ES-I3 (cell line): ENCODE measurements at regions not wholly inside any gene's neighbourhood (a gene's known extent, or its start where the extent isn't known, plus 50 kb on each side); places are given as distances from the start of the nearest gene placed in this dataset.

ENCODE experiments used
- H3K36me3 ChIP-seq: 2 replicates; pipeline ENCODE4 v1.6.1; 2013; ENCODE audit warnings: mild to moderate bottlenecking, low read length, control low read depth, moderate library complexity; ENCODE audit not compliant: insufficient read depth
- H3K4me1 ChIP-seq: 2 replicates; pipeline ENCODE4 v1.6.1; 2013; ENCODE audit warnings: mild to moderate bottlenecking, control low read depth, low read length; ENCODE audit not compliant: insufficient read depth
- H3K9ac ChIP-seq: 2 replicates; pipeline ENCODE4 v1.6.1; 2013; ENCODE audit warnings: low read depth, mild to moderate bottlenecking, low read length, moderate library complexity
- H3K9me3 ChIP-seq: 2 replicates; pipeline ENCODE4 v1.6.1; 2013; ENCODE audit warnings: mild to moderate bottlenecking, low read length, moderate library complexity; ENCODE audit not compliant: control insufficient read depth, insufficient read depth

GRCh38 chr6:105499931-105500330, 97.0 kb upstream of the PREP start:
- H3K9ac ChIP-seq: no peak overlapping the region
- H3K36me3 ChIP-seq: no peaks in the 10 kb centered on the region
- H3K4me1 ChIP-seq: peaks cover 3% of the 10 kb centered on the region; the same call in 1 of the 2 replicates
- H3K9me3 ChIP-seq: no peaks in the 10 kb centered on the region

GRCh38 chr6:105499136-105499870, 96.4 kb upstream of the PREP start:
- no peak overlapping the region for H3K9ac ChIP-seq

GRCh38 chr6:105497549-105497948, 94.7 kb upstream of the PREP start:
- Histone ChIP-seq H3K9me3 (no peaks in the 10 kb centered on the region), H3K9ac (no peak overlapping the region), H3K4me1 (peaks cover 10% of the 10 kb centered on the region), H3K36me3 (no peaks in the 10 kb centered on the region)

More at GRCh38 chr6:105499136-105499870, 96.4 kb upstream of the PREP start:
- Histone ChIP-seq H3K36me3 (no peaks in the 10 kb centered on the region), H3K4me1 (peaks cover 4% of the 10 kb centered on the region; the same call in 1 of the 2 replicates), H3K9me3 (no peaks in the 10 kb centered on the region)

GRCh38 chr6:105495515-105495914, 92.6 kb upstream of the PREP start:
- H3K36me3 ChIP-seq: no peaks in the 10 kb centered on the region
- no peaks in the 10 kb centered on the region for H3K9me3 ChIP-seq
- peaks cover 10% of the 10 kb centered on the region for H3K4me1 ChIP-seq
- H3K9ac ChIP-seq: no peak overlapping the region

GRCh38 chr6:105494688-105495087, 91.8 kb upstream of the PREP start:
- no peak overlapping the region for H3K9ac ChIP-seq
- H3K36me3 ChIP-seq: no peaks in the 10 kb centered on the region
- no peaks in the 10 kb centered on the region for H3K9me3 ChIP-seq
- peaks cover 10% of the 10 kb centered on the region for H3K4me1 ChIP-seq

GRCh38 chr6:105493736-105494135, 90.9 kb upstream of the PREP start:
- Histone ChIP-seq H3K4me1 (peaks cover 13% of the 10 kb centered on the region), H3K9ac (no peak overlapping the region)

GRCh38 chr6:105492706-105493673, 90.1 kb upstream of the PREP start:
- H3K4me1 ChIP-seq: peaks cover 20% of the 10 kb centered on the region
- H3K36me3 ChIP-seq: no peaks in the 10 kb centered on the region
- no peak overlapping the region for H3K9ac ChIP-seq
- no peaks in the 10 kb centered on the region for H3K9me3 ChIP-seq

More at GRCh38 chr6:105493736-105494135, 90.9 kb upstream of the PREP start:
- Histone ChIP-seq H3K36me3 (no peaks in the 10 kb centered on the region), H3K9me3 (no peaks in the 10 kb centered on the region)

GRCh38 chr6:105489216-105489530, 86.3 kb upstream of the PREP start:
- Histone ChIP-seq H3K9me3 (no peaks in the 10 kb centered on the region), H3K4me1 (peaks cover 17% of the 10 kb centered on the region), H3K9ac (no peak overlapping the region), H3K36me3 (no peaks in the 10 kb centered on the region)

GRCh38 chr6:105488516-105489215, 85.8 kb upstream of the PREP start:
- H3K36me3 ChIP-seq: no peaks in the 10 kb centered on the region
- H3K4me1 ChIP-seq: peaks cover 17% of the 10 kb centered on the region
- H3K9ac ChIP-seq: no peak overlapping the region; the same call in 1 of the 2 replicates
- no peaks in the 10 kb centered on the region for H3K9me3 ChIP-seq

GRCh38 chr6:105487040-105487790, 84.3 kb upstream of the PREP start:
- H3K36me3 ChIP-seq: no peaks in the 10 kb centered on the region
- H3K9me3 ChIP-seq: no peaks in the 10 kb centered on the region
- H3K9ac ChIP-seq: no peak overlapping the region
- peaks cover 11% of the 10 kb centered on the region for H3K4me1 ChIP-seq

- H3K4me1 ChIP-seq: peaks cover 11% of the 10 kb centered on the region
- no peak overlapping the region for H3K9ac ChIP-seq
- no peaks in the 10 kb centered on the region for H3K9me3 ChIP-seq
- no peaks in the 10 kb centered on the region for H3K36me3 ChIP-seq
Observed at GRCh38 chr6:105485456-105485855, 82.6 kb upstream of the PREP start.

- Histone ChIP-seq H3K9ac (no peak overlapping the region), H3K9me3 (no peaks in the 10 kb centered on the region), H3K4me1 (peaks cover 11% of the 10 kb centered on the region), H3K36me3 (no peaks in the 10 kb centered on the region)
Observed at GRCh38 chr6:105484238-105485161, 81.6 kb upstream of the PREP start.

- Histone ChIP-seq H3K4me1 (peaks cover 6% of the 10 kb centered on the region), H3K36me3 (no peaks in the 10 kb centered on the region), H3K9me3 (no peaks in the 10 kb centered on the region), H3K9ac (no peak overlapping the region)
Observed at GRCh38 chr6:105483492-105483891, 80.6 kb upstream of the PREP start.
